Ishikawa (cell line): ENCODE measurements at regions not wholly inside any gene's neighbourhood (a gene's known extent, or its start where the extent isn't known, plus 50 kb on each side); places are given as distances from the start of the nearest gene placed in this dataset.

Source experiments
- EP300 ChIP-seq: IDR thresholded peaks from 2 replicates; pipeline ENCODE4 v1.6.1; 2012; ENCODE audit warnings: borderline replicate concordance
- MAX ChIP-seq: IDR thresholded peaks from 2 replicates; pipeline ENCODE4 v1.6.1; 2012
- YY1 ChIP-seq: IDR thresholded peaks from 2 replicates; pipeline ENCODE4 v1.6.1; 2012; ENCODE audit warnings: low read depth

- no peak for TF ChIP-seq MAX
- no peak for TF ChIP-seq YY1
- TF ChIP-seq EP300: no peak
These were observed 253.9 kb upstream of the KLHL29 start for GRCh38 chr2:23131066-23131575.
